ENCODE measurements at regions not wholly inside any gene's neighbourhood (a gene's known extent, or its start where the extent isn't known, plus 50 kb on each side); places are given as distances from the start of the nearest gene placed in this dataset.

DNA sequence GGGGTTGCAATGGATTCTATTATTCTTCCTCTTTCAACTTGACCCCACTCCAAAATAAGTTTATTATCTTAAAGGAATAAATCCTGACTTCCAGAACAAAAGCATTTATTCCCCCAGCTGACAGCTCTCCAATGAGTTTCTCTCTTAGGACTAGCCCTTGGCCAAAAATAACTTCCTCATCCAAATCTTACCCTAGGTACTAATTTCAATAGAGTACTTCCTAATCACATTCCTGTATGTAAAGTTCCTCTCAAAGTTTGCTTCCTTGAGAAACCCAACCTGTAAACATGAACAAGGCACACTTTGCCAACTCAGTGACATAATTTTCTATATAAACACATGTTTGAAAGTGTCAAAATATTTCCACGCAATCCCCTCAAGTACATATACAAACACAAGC lies 671.2 kb upstream of the GALNTL6 start:
- no peak overlapping the region for H3K4me3 ChIP-seq (ENCODE audit: low read depth, low read length)
- DNase-seq (ENCODE audit: low read depth) = no peak
- TF ChIP-seq CTCF (IDR thresholded peaks at IDR 0.05; ENCODE audit: insufficient read depth, low read length) = no peak

GRCh38 chr4:171130256-171130801 lies 682.9 kb upstream of the GALNTL6 start:
- no peak for TF ChIP-seq CTCF (IDR thresholded peaks at IDR 0.05; ENCODE audit: insufficient read depth, low read length)
- H3K4me3 ChIP-seq (ENCODE audit: low read depth, low read length) = no peak overlapping the region
- no peak for DNase-seq (ENCODE audit: low read depth)

GRCh38 chr4:171118091-171118490 lies 695.1 kb upstream of the GALNTL6 start:
- TF ChIP-seq CTCF (IDR thresholded peaks at IDR 0.05; ENCODE audit: insufficient read depth, low read length) = no peak
- H3K4me3 ChIP-seq (ENCODE audit: low read depth, low read length) = no peak overlapping the region
- no peak for DNase-seq (ENCODE audit: low read depth)

GRCh38 chr4:171117457-171117856 lies 695.7 kb upstream of the GALNTL6 start:
- DNase-seq (ENCODE audit: low read depth) = no peak
- TF ChIP-seq CTCF (IDR thresholded peaks at IDR 0.05; ENCODE audit: insufficient read depth, low read length) = no peak
- H3K4me3 ChIP-seq (ENCODE audit: low read depth, low read length) = no peak overlapping the region

DNA sequence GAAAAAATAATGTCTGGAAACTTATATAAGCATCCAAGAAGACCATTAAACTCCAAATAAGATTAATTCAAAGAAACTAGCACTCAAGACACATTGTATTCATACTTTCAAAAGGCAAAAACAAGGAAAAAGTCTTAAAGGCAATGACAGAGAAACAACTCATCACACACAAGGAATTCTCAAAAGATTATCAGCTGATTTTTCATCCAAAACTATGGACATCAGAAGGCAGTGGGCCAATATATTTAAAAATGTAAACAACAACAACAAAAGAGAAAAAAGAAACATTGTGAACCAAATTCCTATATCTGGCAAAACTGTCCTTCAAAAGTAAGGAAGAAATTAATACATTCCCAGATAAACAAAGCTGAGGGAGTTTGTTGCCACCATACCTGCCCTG lies 711.4 kb upstream of the GALNTL6 start:
- DNase-seq (ENCODE audit: low read depth) = no peak
- no peak overlapping the region for H3K4me3 ChIP-seq (ENCODE audit: low read depth, low read length)

GRCh38 chr4:171087089-171087488 lies 726.1 kb upstream of the GALNTL6 start:
- DNase-seq (ENCODE audit: low read depth) = no peak
- no peak overlapping the region for H3K4me3 ChIP-seq (ENCODE audit: low read depth, low read length)
- TF ChIP-seq CTCF (IDR thresholded peaks at IDR 0.05; ENCODE audit: insufficient read depth, low read length) = no peak

More for the DNA sequence above, 711.4 kb upstream of the GALNTL6 start:
- no peak for TF ChIP-seq CTCF (IDR thresholded peaks at IDR 0.05; ENCODE audit: insufficient read depth, low read length)

GRCh38 chr4:171067422-171067821 lies 745.8 kb upstream of the GALNTL6 start:
- no peak for DNase-seq (ENCODE audit: low read depth)
- no peak for TF ChIP-seq CTCF (IDR thresholded peaks at IDR 0.05; ENCODE audit: insufficient read depth, low read length)
- no peak overlapping the region for H3K4me3 ChIP-seq (ENCODE audit: low read depth, low read length)
